RWPE1 (cell line): ENCODE measurements at regions not wholly inside any gene's neighbourhood (a gene's known extent, or its start where the extent isn't known, plus 50 kb on each side); places are given as distances from the start of the nearest gene placed in this dataset.

ENCODE experiments used
- CTCF ChIA-PET: fragments of 350-600 bp; sonication (Branson Sonifier 250); formaldehyde crosslinking; extraction: SDS; loops from one replicate; lab custom pipeline; 2021; lab: Yijun Ruan, JAX
- POLR2A ChIA-PET: fragments of 400-600 bp; formaldehyde crosslinking; extraction: SDS; loops from one replicate; lab custom pipeline; 2020; ENCODE audit warnings: antibody characterized with exemption; ENCODE audit not compliant: low non-redundant PET; lab: Yijun Ruan, JAX
- DNase-seq: peaks from one replicate; pipeline ENCODE4 v3.0.0; 2012; ENCODE audit warnings: low spot score
- H3K27ac ChIP-seq: fragments of 450-650 bp; 2 replicates; pipeline ENCODE4 v1.5.1; 2017
- TF ChIP-seq, protein P1 (sequence below): fragments of 450-650 bp; conservative IDR thresholded peaks from 2 replicates; pipeline ENCODE4 v1.5.1; 2017; ENCODE audit warnings: low read depth, mild to moderate bottlenecking

DNA sequence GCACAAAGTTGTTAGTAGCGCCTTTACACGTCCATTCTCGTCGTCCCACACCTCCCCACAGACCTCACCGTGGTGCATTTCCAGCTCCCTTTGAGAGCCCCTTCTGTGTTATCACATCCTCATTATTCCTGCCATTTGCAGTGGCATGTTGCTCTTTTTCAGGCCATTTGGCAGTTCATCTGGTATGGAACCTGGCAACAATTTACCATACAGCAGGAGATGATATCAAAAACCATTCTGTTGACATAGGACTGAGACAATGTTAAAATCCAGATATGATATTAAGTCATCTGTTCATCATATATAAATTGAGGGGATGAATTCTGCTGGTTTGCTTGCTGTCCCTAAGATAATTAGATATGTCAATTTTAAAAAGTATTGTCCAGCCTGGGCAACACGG is 83.0 kb downstream of the TMEM174 start:
- ChIA-PET POLR2A (no interaction called here), CTCF (no interaction called here)
- DNase-seq, result no peak
- TF ChIP-seq, protein P1, sequence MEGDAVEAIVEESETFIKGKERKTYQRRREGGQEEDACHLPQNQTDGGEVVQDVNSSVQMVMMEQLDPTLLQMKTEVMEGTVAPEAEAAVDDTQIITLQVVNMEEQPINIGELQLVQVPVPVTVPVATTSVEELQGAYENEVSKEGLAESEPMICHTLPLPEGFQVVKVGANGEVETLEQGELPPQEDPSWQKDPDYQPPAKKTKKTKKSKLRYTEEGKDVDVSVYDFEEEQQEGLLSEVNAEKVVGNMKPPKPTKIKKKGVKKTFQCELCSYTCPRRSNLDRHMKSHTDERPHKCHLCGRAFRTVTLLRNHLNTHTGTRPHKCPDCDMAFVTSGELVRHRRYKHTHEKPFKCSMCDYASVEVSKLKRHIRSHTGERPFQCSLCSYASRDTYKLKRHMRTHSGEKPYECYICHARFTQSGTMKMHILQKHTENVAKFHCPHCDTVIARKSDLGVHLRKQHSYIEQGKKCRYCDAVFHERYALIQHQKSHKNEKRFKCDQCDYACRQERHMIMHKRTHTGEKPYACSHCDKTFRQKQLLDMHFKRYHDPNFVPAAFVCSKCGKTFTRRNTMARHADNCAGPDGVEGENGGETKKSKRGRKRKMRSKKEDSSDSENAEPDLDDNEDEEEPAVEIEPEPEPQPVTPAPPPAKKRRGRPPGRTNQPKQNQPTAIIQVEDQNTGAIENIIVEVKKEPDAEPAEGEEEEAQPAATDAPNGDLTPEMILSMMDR, result no peak
- no peak overlapping the region for H3K27ac ChIP-seq

DNA sequence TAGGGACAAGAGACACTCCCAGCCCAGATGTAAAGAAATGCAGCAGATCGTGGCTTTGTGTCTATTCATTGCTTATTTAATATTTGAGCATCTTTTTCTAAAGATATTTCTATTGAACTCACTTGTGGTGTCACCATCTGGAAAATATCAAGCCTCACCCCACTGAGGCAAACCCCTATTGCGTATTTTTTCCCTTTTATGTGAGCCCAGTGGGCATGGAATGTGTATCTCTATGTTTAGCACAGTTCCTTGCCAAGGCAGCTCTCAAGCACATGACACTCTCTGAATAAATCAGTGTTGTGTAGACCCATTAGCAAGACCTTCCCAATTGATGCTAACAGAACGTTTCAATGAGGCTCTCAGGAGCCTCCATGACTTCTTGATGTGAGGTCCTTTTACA is 81.6 kb downstream of the TMEM174 start:
- ChIA-PET POLR2A (no interaction called here), CTCF (interaction anchor here (0.6 kb wide), 2 partner anchors 17 to 200 kb away, joined by 3 to 4 read pairs; no protein-coding TSS in a partner anchor)
- TF ChIP-seq, protein P1, result no peak
- no peak overlapping the region for H3K27ac ChIP-seq
- no peak for DNase-seq

DNA sequence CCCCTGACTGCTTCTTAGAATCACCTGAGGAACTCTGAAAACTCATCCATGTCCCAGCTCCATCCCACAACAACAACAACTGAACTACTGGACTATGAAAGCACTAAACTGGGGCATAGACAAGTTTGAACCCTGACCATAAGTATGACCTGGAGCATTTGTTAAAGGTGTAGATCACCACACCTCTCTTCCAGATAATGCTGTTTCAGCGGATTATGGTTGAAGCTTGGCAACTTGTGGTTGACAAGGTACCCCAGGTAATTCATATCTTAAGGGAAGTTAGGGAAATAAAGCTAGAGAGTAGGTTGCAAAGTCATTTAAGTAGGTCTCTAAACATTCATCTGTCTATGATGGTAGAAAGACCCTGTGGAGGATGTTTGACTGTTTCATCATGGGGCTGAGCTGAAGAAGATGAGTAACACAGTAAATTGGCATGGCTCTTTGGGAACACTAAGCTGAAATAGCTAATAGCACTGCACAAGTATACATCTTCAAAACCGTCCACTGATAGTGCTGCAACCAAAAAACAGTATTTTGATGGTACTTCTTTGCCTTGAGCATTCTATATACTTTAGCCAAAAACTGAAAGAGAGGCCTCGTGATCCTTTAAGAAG is 80.2 kb downstream of the TMEM174 start:
- no peak for DNase-seq
- TF ChIP-seq, protein P1, result no peak
- ChIA-PET POLR2A (no interaction called here), CTCF (interaction anchor here (0.6 kb wide), 3 partner anchors 156 to 268 kb away, joined by 3 to 6 read pairs (median 4); no protein-coding TSS in a partner anchor)
- H3K27ac ChIP-seq, result no peak overlapping the region

DNA sequence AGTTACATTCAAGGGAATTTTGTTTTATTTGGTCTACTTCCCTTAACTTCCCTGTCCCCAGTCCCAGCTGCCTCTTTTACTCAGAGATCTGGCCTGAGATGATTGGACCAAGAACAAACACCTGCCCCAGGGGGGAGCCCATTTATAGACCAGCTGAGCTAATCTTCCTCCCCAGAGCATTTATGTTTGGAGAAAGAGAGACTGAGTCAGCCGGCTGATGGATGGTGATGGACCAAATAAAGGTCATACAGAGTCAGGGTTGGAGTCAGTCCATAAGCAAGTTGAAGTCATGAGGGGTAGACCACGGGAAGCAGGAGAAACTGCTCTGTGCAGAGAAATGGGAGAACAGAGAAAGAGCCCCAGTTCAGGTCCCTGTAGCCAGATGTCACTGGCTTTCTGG is 77.7 kb downstream of the TMEM174 start:
- ChIA-PET POLR2A (no interaction called here), CTCF (interaction anchor here (1.1 kb wide), 1 partner anchor 17 kb away, joined by 5 read pairs; no protein-coding TSS in a partner anchor)
- TF ChIP-seq, protein P1, result no peak
- no peak for DNase-seq
- H3K27ac ChIP-seq, result no peak overlapping the region

DNA sequence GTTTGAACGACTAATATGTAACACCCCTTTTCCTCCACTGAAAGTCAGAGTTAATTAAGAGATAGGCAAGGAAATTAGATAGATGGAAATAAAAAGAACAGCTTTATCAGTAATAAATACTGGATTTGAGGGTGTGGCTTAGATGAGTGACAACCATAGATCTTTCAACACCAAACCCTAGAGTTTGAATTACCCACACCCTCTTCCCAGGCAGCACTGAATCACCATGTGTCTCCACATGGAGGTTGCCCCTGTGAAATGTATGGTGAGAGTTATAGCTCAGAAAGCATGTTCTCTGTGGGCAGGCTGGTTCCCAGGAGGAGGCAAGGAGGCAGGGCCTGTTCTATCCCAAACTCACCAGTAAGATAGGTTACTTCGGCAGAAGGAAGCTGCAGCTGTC is 69.7 kb downstream of the TMEM174 start:
- ChIA-PET CTCF (interaction anchor here (0.6 to 1.4 kb wide), 6 partner anchors 15 to 1389 kb away, joined by 3 to 4 read pairs (median 3); no protein-coding TSS in a partner anchor), POLR2A (no interaction called here)
- no peak overlapping the region for H3K27ac ChIP-seq
- TF ChIP-seq, protein P1, result no peak
- peak; percentile 31 for DNase-seq

DNA sequence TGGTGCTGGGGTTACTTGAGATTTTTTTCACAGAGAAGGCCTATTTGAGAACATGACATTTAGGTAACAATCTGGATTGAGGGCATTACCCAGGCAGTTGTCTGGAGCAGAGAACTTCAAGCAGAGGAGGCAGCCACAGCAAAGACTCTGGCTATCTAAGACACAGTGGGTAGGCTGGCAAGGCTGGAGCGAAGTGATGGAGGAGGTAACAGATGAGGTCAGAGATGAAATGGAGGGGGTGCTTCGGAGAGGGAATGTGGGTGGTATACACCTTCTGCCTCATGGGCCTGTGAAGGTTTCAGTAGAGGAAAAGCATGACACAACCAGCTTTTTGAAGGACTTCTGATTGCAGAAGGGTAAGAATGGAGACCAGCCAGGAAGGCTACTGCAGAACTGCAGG is 65.9 kb downstream of the TMEM174 start:
- CTCF ChIA-PET, result interaction anchor here (0.5 to 1.0 kb wide), 2 partner anchors 23 to 156 kb away, joined by 3 to 4 read pairs; no protein-coding TSS in a partner anchor
- POLR2A ChIA-PET, result no interaction called here
- TF ChIP-seq, protein P1, result no peak
- H3K27ac ChIP-seq, result no peak overlapping the region
- DNase-seq, result no peak
